ENCODE measurements at regions not wholly inside any gene's neighbourhood (a gene's known extent, or its start where the extent isn't known, plus 50 kb on each side); places are given as distances from the start of the nearest gene placed in this dataset.
"Not testable (repeated sequence)": the region's sequence is repeated elsewhere in the genome, so short reads cannot be mapped to it uniquely, and the experiment has no call there.

- DNase-seq (ENCODE audit: low read depth), result no peak
These were observed 59.3 kb downstream of the BTBD3 start for GRCh38 chr20:11976966-11977365.

- DNase-seq (ENCODE audit: low read depth), result no peak
These were observed 60.8 kb downstream of the BTBD3 start for GRCh38 chr20:11978496-11978895.

GRCh38 chr20:11979306-11979990, 61.8 kb downstream of the BTBD3 start:
- DNase-seq (ENCODE audit: low read depth), result no peak

- DNase-seq (ENCODE audit: low read depth), result no peak
These were observed 62.6 kb downstream of the BTBD3 start for GRCh38 chr20:11980263-11980662.

- DNase-seq (ENCODE audit: low read depth), result no peak
These were observed 63.8 kb downstream of the BTBD3 start for GRCh38 chr20:11981366-11981947.

GRCh38 chr20:11982289-11982954, 64.7 kb downstream of the BTBD3 start:
- DNase-seq (ENCODE audit: low read depth), result no peak

- no peak for DNase-seq (ENCODE audit: low read depth)
These were observed 65.3 kb downstream of the BTBD3 start for GRCh38 chr20:11982955-11983470.

GRCh38 chr20:11986954-11987353, 69.3 kb downstream of the BTBD3 start:
- DNase-seq (ENCODE audit: low read depth), result no peak

- DNase-seq (ENCODE audit: low read depth), result no peak
These were observed 69.8 kb downstream of the BTBD3 start for GRCh38 chr20:11987526-11987925.

GRCh38 chr20:11989018-11989771, 71.5 kb downstream of the BTBD3 start:
- DNase-seq (ENCODE audit: low read depth), result no peak

GRCh38 chr20:11992426-11992825, 74.7 kb downstream of the BTBD3 start:
- no peak for DNase-seq (ENCODE audit: low read depth)

GRCh38 chr20:11993886-11994461, 76.3 kb downstream of the BTBD3 start:
- no peak for DNase-seq (ENCODE audit: low read depth)

GRCh38 chr20:11995805-11996567, 78.3 kb downstream of the BTBD3 start:
- no peak for DNase-seq (ENCODE audit: low read depth)

GRCh38 chr20:12004776-12005175, 87.1 kb downstream of the BTBD3 start:
- DNase-seq (ENCODE audit: low read depth), result not testable (repeated sequence)

GRCh38 chr20:12012241-12013222, 94.8 kb downstream of the BTBD3 start:
- DNase-seq (ENCODE audit: low read depth), result peak; percentile 25

GRCh38 chr20:12014276-12014675, 96.6 kb downstream of the BTBD3 start:
- no peak for DNase-seq (ENCODE audit: low read depth)

- DNase-seq (ENCODE audit: low read depth), result no peak
These were observed 97.0 kb downstream of the BTBD3 start for GRCh38 chr20:12014736-12015135.

- no peak for DNase-seq (ENCODE audit: low read depth)
These were observed 98.6 kb downstream of the BTBD3 start for GRCh38 chr20:12016291-12016690.

- DNase-seq (ENCODE audit: low read depth), result no peak
These were observed 102.0 kb downstream of the BTBD3 start for GRCh38 chr20:12019715-12020114.

GRCh38 chr20:12020846-12021245, 103.2 kb downstream of the BTBD3 start:
- DNase-seq (ENCODE audit: low read depth), result no peak
